Sigmoid colon (tissue), 4 donors: ENCODE measurements at regions not wholly inside any gene's neighbourhood (a gene's known extent, or its start where the extent isn't known, plus 50 kb on each side); places are given as distances from the start of the nearest gene placed in this dataset.

Experiments
- CTCF ChIP-seq, 4 experiments: fragments of 450-650 bp in 3 of 4; fragments of 200-600 bp in 1 of 4; IDR thresholded peaks; one replicate each; pipeline ENCODE4 v1.5.1; 2016 to 2019; ENCODE audit warnings: antibody characterized with exemption in 4 of 4, mild to moderate bottlenecking in 3 of 4, moderate library complexity in 2 of 4
- POLR2AphosphoS5 ChIP-seq, 4 donors: sonication (generic); formaldehyde crosslinking; IDR thresholded peaks; one replicate each; pipeline ENCODE4 v1.6.1; 2017; ENCODE audit warnings: antibody characterized with exemption in 4 of 4

DNA sequence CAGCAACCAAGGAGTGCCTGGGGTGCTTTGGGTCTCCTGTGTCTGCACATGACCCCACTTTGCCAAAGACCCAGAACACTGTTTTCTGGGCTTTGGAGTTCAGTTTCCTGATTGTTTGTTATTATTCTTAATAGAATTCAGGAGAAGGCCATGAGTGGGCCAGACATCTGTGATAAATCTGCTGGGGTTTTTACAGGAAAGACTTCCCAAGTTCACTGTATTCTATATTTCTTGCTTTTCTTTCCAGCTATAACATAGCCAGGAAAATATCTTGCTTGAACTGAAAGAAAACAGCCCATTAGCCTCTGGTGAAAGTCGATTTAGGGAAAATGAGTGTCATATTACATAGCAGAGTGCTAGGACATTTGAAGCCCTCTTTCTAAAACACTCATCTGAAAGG lies 345.1 kb upstream of the USP24 start:
- no peak for TF ChIP-seq POLR2AphosphoS5 (IDR thresholded peaks at IDR 0.05)
- no peak for TF ChIP-seq CTCF (IDR thresholded peaks at IDR 0.05)
